Gastroesophageal sphincter (tissue), 3 donors: ENCODE measurements at regions not wholly inside any gene's neighbourhood (a gene's known extent, or its start where the extent isn't known, plus 50 kb on each side); places are given as distances from the start of the nearest gene placed in this dataset.
"Not testable (repeated sequence)": the region's sequence is repeated elsewhere in the genome, so short reads cannot be mapped to it uniquely, and the experiment has no call there.

Experiments used
- CTCF ChIP-seq, 4 experiments: fragments of 200-600 bp in 2 of 4; fragments of 450-650 bp in 2 of 4; sonication (generic) in 1 of 4; IDR thresholded peaks; one replicate each; pipeline ENCODE4 v1.5.1; 2017 to 2019; ENCODE audit warnings: antibody characterized with exemption in 4 of 4, mild to moderate bottlenecking in 2 of 4, moderate library complexity in 2 of 4
- POLR2A ChIP-seq, 2 donors: fragments of 450-650 bp; IDR thresholded peaks; one replicate each; pipeline ENCODE4 v1.6.1; 2017; ENCODE audit warnings: antibody characterized with exemption in 2 of 2, mild to moderate bottlenecking in 2 of 2, moderate library complexity in 1 of 2
- POLR2AphosphoS5 ChIP-seq: sonication (generic); formaldehyde crosslinking; IDR thresholded peaks from one replicate; pipeline ENCODE4 v1.6.1; 2017; ENCODE audit warnings: antibody characterized with exemption

- TF ChIP-seq CTCF (IDR thresholded peaks at IDR 0.05); POLR2AphosphoS5; POLR2A (IDR thresholded peaks at IDR 0.05): not testable (repeated sequence)
Measured at GRCh38 chr21:6561168-6561567, 3960.2 kb upstream of the TPTE start.
